DND-41 (cell line): ENCODE measurements at regions not wholly inside any gene's neighbourhood (a gene's known extent, or its start where the extent isn't known, plus 50 kb on each side); places are given as distances from the start of the nearest gene placed in this dataset.

Source experiments
- CTCF ChIP-seq: IDR thresholded peaks from 2 replicates; pipeline ENCODE4 v1.5.1; 2012; ENCODE audit warnings: borderline replicate concordance, low read length, moderate library complexity, mild to moderate bottlenecking; ENCODE audit not compliant: poor library complexity, severe bottlenecking; ENCODE audit errors: extremely low read depth
- EZH2 ChIP-seq: IDR thresholded peaks from 3 replicates; pipeline ENCODE4 v1.6.1; 2012; ENCODE audit warnings: borderline replicate concordance, low read depth, mild to moderate bottlenecking, moderate library complexity, low read length, inconsistent platforms; ENCODE audit not compliant: severe bottlenecking

- no peak for TF ChIP-seq CTCF
- TF ChIP-seq EZH2: no peak
Measured at GRCh38 chr1:235059221-235059620, 69.4 kb downstream of the TOMM20 start.
